ENCODE measurements at regions not wholly inside any gene's neighbourhood (a gene's known extent, or its start where the extent isn't known, plus 50 kb on each side); places are given as distances from the start of the nearest gene placed in this dataset.

DNA sequence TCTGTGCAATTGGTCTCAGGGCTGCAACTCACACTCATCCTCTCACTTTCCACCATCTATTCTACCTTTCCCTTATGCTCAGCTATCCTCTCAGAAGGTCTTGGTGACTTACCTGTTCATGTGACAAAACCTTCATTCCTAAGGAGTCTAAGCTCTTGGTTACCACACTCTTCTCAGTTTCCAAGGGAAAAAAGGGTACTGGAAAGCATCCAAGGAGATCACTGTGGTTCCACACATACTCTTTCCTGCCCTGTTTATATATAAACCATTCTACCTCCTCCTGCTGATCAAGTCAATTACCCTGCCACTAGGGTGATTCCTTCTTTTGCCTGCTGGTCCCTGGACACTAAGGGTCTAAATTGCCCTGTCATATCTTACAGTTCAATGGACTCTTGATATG is 57.2 kb upstream of the MAML3 start:
- Histone ChIP-seq H3K36me3 (ENCODE audit: control insufficient read depth in 4 of 4, insufficient read depth in 4 of 4, low read length in 3 of 4) (no peaks in the 10 kb centered on the region), H3K4me1 (ENCODE audit: control extremely low read depth in 1 of 4, control insufficient read depth in 4 of 4, insufficient read depth in 4 of 4, low read length in 3 of 4) (no peaks in the 10 kb centered on the region), H3K27me3 (replicated peaks in 2 of 5; ENCODE audit: control insufficient read depth in 4 of 5, insufficient read depth in 5 of 5, low read length in 4 of 5) (no peaks in the 10 kb centered on the region), H3K27ac (ENCODE audit: insufficient read depth in 1 of 2, low read depth in 1 of 2, low read length in 2 of 2, poor library complexity in 1 of 2, severe bottlenecking in 2 of 2) (no peak overlapping the region), H3K4me3 (ENCODE audit: control insufficient read depth in 1 of 7, extremely low read depth in 1 of 7, insufficient read depth in 4 of 7, low read depth in 2 of 7, low read length in 6 of 7) (no peak overlapping the region), H3K9me3 (ENCODE audit: control extremely low read depth in 1 of 5, control insufficient read depth in 4 of 5, insufficient read depth in 2 of 5, low read depth in 1 of 5, low read length in 4 of 5) (no peaks in the 10 kb centered on the region)
- DNase-seq, result no peak
- POLR2A ChIA-PET, result no interaction called here
- CTCF ChIA-PET, result interaction anchor here (1.5 to 1.8 kb wide), 3 partner anchors 10 to 48 kb away, joined by 4 to 5 read pairs (median 5); no protein-coding TSS in a partner anchor

DNA sequence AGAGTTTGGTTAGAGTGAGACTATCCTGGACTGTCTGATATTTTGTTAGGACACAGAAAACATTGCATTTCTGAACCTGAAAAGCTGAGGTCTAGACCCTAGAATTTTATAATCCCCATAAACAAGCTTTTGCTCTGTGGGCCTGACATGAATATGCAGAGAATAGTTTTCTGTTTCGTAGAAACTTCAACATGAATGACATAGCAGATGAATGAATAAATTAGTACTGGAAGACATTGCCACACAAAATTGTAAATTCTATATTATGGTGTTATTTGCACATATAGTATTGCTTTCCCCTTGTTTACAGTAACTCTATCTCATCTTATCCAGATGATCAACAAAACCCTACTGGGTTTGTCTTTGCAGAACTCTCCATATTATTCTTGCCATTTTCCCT is 54.9 kb upstream of the MAML3 start:
- no peak overlapping the region for H3K4me3 ChIP-seq (ENCODE audit: control insufficient read depth in 1 of 7, extremely low read depth in 1 of 7, insufficient read depth in 4 of 7, low read depth in 2 of 7, low read length in 6 of 7)
- ChIA-PET POLR2A (no interaction called here), CTCF (no interaction called here)
- no peak overlapping the region for H3K27ac ChIP-seq (ENCODE audit: insufficient read depth in 1 of 2, low read depth in 1 of 2, low read length in 2 of 2, poor library complexity in 1 of 2, severe bottlenecking in 2 of 2)
- no peaks in the 10 kb centered on the region for H3K9me3 ChIP-seq (ENCODE audit: control extremely low read depth in 1 of 5, control insufficient read depth in 4 of 5, insufficient read depth in 2 of 5, low read depth in 1 of 5, low read length in 4 of 5)
- H3K27me3 ChIP-seq (replicated peaks in 2 of 5; ENCODE audit: control insufficient read depth in 4 of 5, insufficient read depth in 5 of 5, low read length in 4 of 5), result no peaks in the 10 kb centered on the region
- no peaks in the 10 kb centered on the region for H3K36me3 ChIP-seq (ENCODE audit: control insufficient read depth in 4 of 4, insufficient read depth in 4 of 4, low read length in 3 of 4)
- no peak for DNase-seq
- H3K4me1 ChIP-seq (ENCODE audit: control extremely low read depth in 1 of 4, control insufficient read depth in 4 of 4, insufficient read depth in 4 of 4, low read length in 3 of 4), result no peaks in the 10 kb centered on the region
- no CpG with 5 or more reads among the region's 1 CpG for whole genome bisulfite sequencing (ENCODE audit: insufficient coverage)

All from common myeloid progenitor, CD34-positive (primary cell).